Ishikawa (cell line): ENCODE measurements at regions not wholly inside any gene's neighbourhood (a gene's known extent, or its start where the extent isn't known, plus 50 kb on each side); places are given as distances from the start of the nearest gene placed in this dataset.

Source experiments
- CEBPB ChIP-seq: IDR thresholded peaks from 2 replicates; pipeline ENCODE4 v1.6.1; 2012
- CREB1 ChIP-seq: IDR thresholded peaks from 2 replicates; pipeline ENCODE4 v1.6.1; 2012; ENCODE audit warnings: low read depth
- EGR1 ChIP-seq: IDR thresholded peaks from 2 replicates; pipeline ENCODE4 v1.6.1; 2012
- EP300 ChIP-seq: IDR thresholded peaks from 2 replicates; pipeline ENCODE4 v1.6.1; 2012; ENCODE audit warnings: borderline replicate concordance
- FOXM1 ChIP-seq: IDR thresholded peaks from 2 replicates; pipeline ENCODE4 v1.6.1; 2012; ENCODE audit warnings: low read depth, borderline replicate concordance
- MAX ChIP-seq: IDR thresholded peaks from 2 replicates; pipeline ENCODE4 v1.6.1; 2012
- NFIC ChIP-seq: IDR thresholded peaks from 2 replicates; pipeline ENCODE4 v1.6.1; 2012
- RAD21 ChIP-seq: IDR thresholded peaks from 2 replicates; pipeline ENCODE4 v1.6.1; 2012; ENCODE audit warnings: low read depth
- TAF1 ChIP-seq: IDR thresholded peaks from 2 replicates; pipeline ENCODE4 v1.6.1; 2012; ENCODE audit warnings: low read depth, mild to moderate bottlenecking
- TCF12 ChIP-seq: IDR thresholded peaks from 2 replicates; pipeline ENCODE4 v1.6.1; 2012; ENCODE audit warnings: low read depth
- TEAD4 ChIP-seq: IDR thresholded peaks from 2 replicates; pipeline ENCODE4 v1.6.1; 2012
- YY1 ChIP-seq: IDR thresholded peaks from 2 replicates; pipeline ENCODE4 v1.6.1; 2012; ENCODE audit warnings: low read depth
- ZBTB7A ChIP-seq: IDR thresholded peaks from 2 replicates; pipeline ENCODE4 v1.6.1; 2012; ENCODE audit warnings: low read depth
- TF ChIP-seq, protein P1 (sequence below): IDR thresholded peaks from 2 replicates; pipeline ENCODE4 v1.6.1; 2012
- TF ChIP-seq, protein P2 (sequence below): IDR thresholded peaks from 2 replicates; pipeline ENCODE4 v1.6.1; 2012; ENCODE audit warnings: low read depth, mild to moderate bottlenecking

DNA sequence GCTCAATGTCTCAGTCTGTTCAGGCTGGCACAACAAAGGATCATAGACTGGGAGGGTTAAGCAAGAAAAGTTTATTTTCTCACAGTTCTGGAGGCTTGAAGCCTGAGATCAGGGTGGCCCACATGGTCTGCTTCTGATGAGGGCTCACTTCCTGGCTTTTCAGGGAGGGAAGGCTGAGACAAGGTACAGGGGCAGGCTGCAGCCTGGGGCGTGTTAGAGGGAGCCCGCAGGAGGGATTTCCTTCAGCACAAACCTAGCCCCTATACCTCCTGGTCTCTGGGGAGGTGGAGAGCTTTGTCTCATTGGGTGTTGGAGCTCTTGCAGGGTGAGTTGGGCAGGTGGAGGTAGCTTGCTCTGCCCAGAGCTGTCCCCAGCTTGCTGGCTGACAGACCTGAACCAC lies 81.1 kb upstream of the GPR6 start:
- TF ChIP-seq CREB1 (no peak), YY1 (no peak), TEAD4 (no peak), FOXM1 (no peak), CEBPB (no peak), NFIC (no peak), TAF1 (no peak), EGR1 (no peak), MAX (no peak), EP300 (no peak), RAD21 (no peak), TCF12 (no peak), ZBTB7A (no peak)
- TF ChIP-seq, protein P1, sequence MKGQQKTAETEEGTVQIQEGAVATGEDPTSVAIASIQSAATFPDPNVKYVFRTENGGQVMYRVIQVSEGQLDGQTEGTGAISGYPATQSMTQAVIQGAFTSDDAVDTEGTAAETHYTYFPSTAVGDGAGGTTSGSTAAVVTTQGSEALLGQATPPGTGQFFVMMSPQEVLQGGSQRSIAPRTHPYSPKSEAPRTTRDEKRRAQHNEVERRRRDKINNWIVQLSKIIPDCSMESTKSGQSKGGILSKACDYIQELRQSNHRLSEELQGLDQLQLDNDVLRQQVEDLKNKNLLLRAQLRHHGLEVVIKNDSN = no peak
- TF ChIP-seq, protein P2, sequence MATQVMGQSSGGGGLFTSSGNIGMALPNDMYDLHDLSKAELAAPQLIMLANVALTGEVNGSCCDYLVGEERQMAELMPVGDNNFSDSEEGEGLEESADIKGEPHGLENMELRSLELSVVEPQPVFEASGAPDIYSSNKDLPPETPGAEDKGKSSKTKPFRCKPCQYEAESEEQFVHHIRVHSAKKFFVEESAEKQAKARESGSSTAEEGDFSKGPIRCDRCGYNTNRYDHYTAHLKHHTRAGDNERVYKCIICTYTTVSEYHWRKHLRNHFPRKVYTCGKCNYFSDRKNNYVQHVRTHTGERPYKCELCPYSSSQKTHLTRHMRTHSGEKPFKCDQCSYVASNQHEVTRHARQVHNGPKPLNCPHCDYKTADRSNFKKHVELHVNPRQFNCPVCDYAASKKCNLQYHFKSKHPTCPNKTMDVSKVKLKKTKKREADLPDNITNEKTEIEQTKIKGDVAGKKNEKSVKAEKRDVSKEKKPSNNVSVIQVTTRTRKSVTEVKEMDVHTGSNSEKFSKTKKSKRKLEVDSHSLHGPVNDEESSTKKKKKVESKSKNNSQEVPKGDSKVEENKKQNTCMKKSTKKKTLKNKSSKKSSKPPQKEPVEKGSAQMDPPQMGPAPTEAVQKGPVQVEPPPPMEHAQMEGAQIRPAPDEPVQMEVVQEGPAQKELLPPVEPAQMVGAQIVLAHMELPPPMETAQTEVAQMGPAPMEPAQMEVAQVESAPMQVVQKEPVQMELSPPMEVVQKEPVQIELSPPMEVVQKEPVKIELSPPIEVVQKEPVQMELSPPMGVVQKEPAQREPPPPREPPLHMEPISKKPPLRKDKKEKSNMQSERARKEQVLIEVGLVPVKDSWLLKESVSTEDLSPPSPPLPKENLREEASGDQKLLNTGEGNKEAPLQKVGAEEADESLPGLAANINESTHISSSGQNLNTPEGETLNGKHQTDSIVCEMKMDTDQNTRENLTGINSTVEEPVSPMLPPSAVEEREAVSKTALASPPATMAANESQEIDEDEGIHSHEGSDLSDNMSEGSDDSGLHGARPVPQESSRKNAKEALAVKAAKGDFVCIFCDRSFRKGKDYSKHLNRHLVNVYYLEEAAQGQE = no peak

- TF ChIP-seq, protein P1 = no peak
- TF ChIP-seq CREB1 = no peak
- TF ChIP-seq RAD21 = no peak
- TF ChIP-seq YY1 = no peak
- no peak for TF ChIP-seq TAF1
- no peak for TF ChIP-seq CEBPB
- TF ChIP-seq EGR1 = no peak
- TF ChIP-seq, protein P2 = no peak
- TF ChIP-seq TCF12 = no peak
- no peak for TF ChIP-seq MAX
- no peak for TF ChIP-seq FOXM1
- TF ChIP-seq NFIC = no peak
- no peak for TF ChIP-seq ZBTB7A
- no peak for TF ChIP-seq EP300
- TF ChIP-seq TEAD4 = no peak
Measured at GRCh38 chr6:109897561-109898080, 80.5 kb upstream of the GPR6 start.

- TF ChIP-seq TCF12 (no peak), MAX (no peak), RAD21 (no peak), YY1 (no peak), NFIC (no peak), EP300 (no peak), TAF1 (no peak), CREB1 (no peak), TEAD4 (no peak), ZBTB7A (no peak), EGR1 (no peak), CEBPB (no peak), FOXM1 (no peak)
- TF ChIP-seq, protein P1 = no peak
- TF ChIP-seq, protein P2 = no peak
Measured at GRCh38 chr6:109901976-109902375, 76.1 kb upstream of the GPR6 start.

- TF ChIP-seq CEBPB = no peak
- no peak for TF ChIP-seq TCF12
- TF ChIP-seq TEAD4 = no peak
- TF ChIP-seq CREB1 = no peak
- TF ChIP-seq, protein P1 = no peak
- no peak for TF ChIP-seq FOXM1
- no peak for TF ChIP-seq MAX
- no peak for TF ChIP-seq TAF1
- no peak for TF ChIP-seq RAD21
Measured at GRCh38 chr6:109902870-109903269, 75.2 kb upstream of the GPR6 start.
